ENCODE measurements at regions not wholly inside any gene's neighbourhood (a gene's known extent, or its start where the extent isn't known, plus 50 kb on each side); places are given as distances from the start of the nearest gene placed in this dataset.
"Not testable (repeated sequence)": the region's sequence is repeated elsewhere in the genome, so short reads cannot be mapped to it uniquely, and the experiment has no call there.

- DNase-seq: no peak
Measured at GRCh38 chr15:39414201-39414600, 166.7 kb upstream of the THBS1 start.

GRCh38 chr15:39415634-39416033 is 165.2 kb upstream of the THBS1 start:
- no peak for DNase-seq

GRCh38 chr15:39416258-39416657 is 164.6 kb upstream of the THBS1 start:
- no peak for DNase-seq

- no peak for DNase-seq
Measured at GRCh38 chr15:39417366-39418134, 163.3 kb upstream of the THBS1 start.

- DNase-seq: no peak
Measured at GRCh38 chr15:39419651-39420050, 161.2 kb upstream of the THBS1 start.

GRCh38 chr15:39420123-39420852 is 160.6 kb upstream of the THBS1 start:
- not testable (repeated sequence) for DNase-seq

- DNase-seq: not testable (repeated sequence)
Measured at GRCh38 chr15:39420853-39421192, 160.1 kb upstream of the THBS1 start.

GRCh38 chr15:39426552-39427532 is 154.0 kb upstream of the THBS1 start:
- peak; percentile 77 for DNase-seq

GRCh38 chr15:39427705-39428104 is 153.2 kb upstream of the THBS1 start:
- no peak for DNase-seq

- no peak for DNase-seq
Measured at GRCh38 chr15:39429898-39430357, 151.0 kb upstream of the THBS1 start.

- DNase-seq: no peak
Measured at GRCh38 chr15:39430389-39430788, 150.5 kb upstream of the THBS1 start.

GRCh38 chr15:39431376-39431775 is 149.5 kb upstream of the THBS1 start:
- DNase-seq: no peak

- DNase-seq: no peak
Measured at GRCh38 chr15:39432026-39432425, 148.9 kb upstream of the THBS1 start.

- DNase-seq: no peak
Measured at GRCh38 chr15:39432912-39433348, 147.9 kb upstream of the THBS1 start.

- no peak for DNase-seq
Measured at GRCh38 chr15:39433376-39433775, 147.5 kb upstream of the THBS1 start.

GRCh38 chr15:39434163-39434562 is 146.7 kb upstream of the THBS1 start:
- DNase-seq: no peak

GRCh38 chr15:39434751-39435238 is 146.1 kb upstream of the THBS1 start:
- no peak for DNase-seq

- no peak for DNase-seq
Measured at GRCh38 chr15:39435244-39435643, 145.6 kb upstream of the THBS1 start.

- no peak for DNase-seq
Measured at GRCh38 chr15:39438260-39438659, 142.6 kb upstream of the THBS1 start.

GRCh38 chr15:39438799-39439592 is 141.9 kb upstream of the THBS1 start:
- no peak for DNase-seq

- no peak for DNase-seq
Measured at GRCh38 chr15:39442898-39443297, 138.0 kb upstream of the THBS1 start.

GRCh38 chr15:39443659-39444219 is 137.1 kb upstream of the THBS1 start:
- no peak for DNase-seq
